Pons (tissue), 1 donor: ENCODE measurements at regions not wholly inside any gene's neighbourhood (a gene's known extent, or its start where the extent isn't known, plus 50 kb on each side); places are given as distances from the start of the nearest gene placed in this dataset.

Experiments
- DNase-seq: peaks from one replicate; pipeline ENCODE4 v3.0.0-alpha.2; 2016; ENCODE audit warnings: low spot score

GRCh38 chr18:22673182-22673862 is 255.6 kb upstream of the CTAGE1 start:
- no peak for DNase-seq

DNA sequence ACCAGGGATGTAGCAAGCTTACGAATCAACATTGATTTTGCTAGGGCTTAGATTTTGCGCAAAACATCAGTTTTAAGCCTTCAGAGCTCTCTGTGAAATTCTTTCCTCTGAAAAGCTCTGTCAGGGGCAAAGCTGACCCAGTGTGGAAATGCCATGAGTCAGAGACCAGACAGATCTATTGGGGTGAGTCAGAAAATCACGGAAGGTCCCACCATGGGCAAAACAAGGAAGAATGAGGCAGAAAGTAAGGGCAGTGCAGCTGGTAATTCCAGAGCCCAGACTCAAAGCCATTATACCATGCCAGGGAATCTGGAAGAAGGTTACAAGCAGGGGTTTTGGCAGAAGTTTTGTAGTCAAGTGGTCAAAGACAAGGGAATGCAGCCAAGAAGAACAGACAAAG is 256.6 kb upstream of the CTAGE1 start:
- no peak for DNase-seq

DNA sequence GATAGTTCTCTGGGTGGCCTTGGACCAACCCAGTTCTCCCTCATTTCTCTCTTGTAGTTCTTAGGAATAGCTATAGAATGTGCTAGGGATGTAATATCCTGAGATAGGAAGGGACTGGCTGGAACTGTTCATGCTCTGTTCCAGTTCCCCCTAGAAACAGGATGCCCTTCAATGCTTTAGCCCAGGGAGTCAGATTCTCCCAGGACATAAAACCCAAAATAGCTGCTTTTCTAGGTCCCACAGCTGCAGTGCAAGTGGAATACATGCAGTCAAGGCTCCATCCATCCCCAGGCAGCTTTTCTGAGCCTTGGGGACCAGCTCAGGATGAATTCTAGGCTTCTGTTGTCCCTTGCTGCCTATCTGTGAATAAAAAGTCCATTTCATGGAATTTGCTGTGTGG is 257.3 kb upstream of the CTAGE1 start:
- no peak for DNase-seq

DNA sequence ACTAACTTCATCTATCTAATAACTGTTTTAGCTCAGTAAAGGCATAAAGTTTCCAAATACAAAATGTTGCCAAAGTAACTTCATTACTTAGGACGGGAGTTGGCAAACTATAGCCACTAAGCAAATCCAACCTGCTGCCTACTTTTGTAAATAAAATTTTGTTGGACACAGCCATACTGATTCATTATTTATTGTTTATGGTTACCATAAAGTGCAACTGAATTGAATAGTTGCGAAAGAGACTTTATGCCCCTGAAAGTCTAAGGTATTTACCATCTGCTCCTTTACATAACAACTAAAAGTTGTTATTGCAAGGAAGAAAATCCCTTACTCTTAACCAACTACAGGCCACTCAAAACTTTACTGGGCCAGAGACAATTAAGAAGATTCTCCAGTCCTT is 256.7 kb upstream of the RBBP8 start:
- DNase-seq, result no peak

- no peak for DNase-seq
Measured at GRCh38 chr18:22678486-22678885, 254.6 kb upstream of the RBBP8 start.

- DNase-seq, result no peak
Measured at GRCh38 chr18:22680944-22681343, 252.2 kb upstream of the RBBP8 start.

DNA sequence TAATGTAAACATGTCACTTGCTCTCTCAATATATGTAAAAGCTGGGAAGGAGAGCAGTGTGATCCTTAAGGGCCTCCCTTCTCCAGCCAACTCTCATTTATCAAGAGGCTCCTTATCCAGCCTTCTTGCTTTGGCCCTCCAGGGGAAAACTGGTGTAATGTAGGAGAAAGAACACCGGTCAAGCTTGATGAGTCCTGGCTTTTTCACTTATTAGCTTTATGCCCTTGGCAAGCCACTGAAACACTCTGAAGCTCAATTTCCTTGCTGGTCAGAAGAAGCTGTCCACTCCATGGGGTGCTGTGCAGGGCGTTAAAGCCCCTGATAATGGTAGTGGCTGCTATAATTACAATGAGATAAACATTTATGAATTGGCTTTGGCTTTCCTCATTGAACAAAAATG is 251.2 kb upstream of the RBBP8 start:
- no peak for DNase-seq

GRCh38 chr18:22682720-22683119 is 250.4 kb upstream of the RBBP8 start:
- no peak for DNase-seq

- peak; percentile 13 for DNase-seq
Measured at GRCh38 chr18:22683196-22683676, 249.9 kb upstream of the RBBP8 start.

GRCh38 chr18:22683786-22684185 is 249.3 kb upstream of the RBBP8 start:
- no peak for DNase-seq

GRCh38 chr18:22684268-22684667 is 248.9 kb upstream of the RBBP8 start:
- no peak for DNase-seq

DNA sequence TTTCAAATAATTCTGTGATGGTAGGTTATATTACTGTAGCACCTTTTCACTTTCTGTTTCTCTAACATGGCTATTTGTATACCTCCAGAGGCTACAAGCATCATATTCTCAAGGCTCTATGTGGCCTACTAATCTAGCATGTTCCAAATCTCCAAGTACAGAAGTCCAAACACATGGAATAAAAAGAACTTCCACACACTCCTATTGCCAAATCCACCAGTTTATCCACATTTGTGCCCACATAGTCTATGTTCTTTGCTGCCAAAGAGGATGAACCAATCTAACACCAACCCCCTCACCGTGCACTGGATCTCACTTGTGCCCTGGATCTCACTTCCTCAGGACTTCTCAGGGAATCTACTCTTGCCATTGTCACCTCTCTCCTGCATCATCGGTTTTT is 247.3 kb upstream of the RBBP8 start:
- no peak for DNase-seq

- no peak for DNase-seq
Measured at GRCh38 chr18:22687892-22688680, 245.0 kb upstream of the RBBP8 start.

GRCh38 chr18:22688877-22689496 is 244.1 kb upstream of the RBBP8 start:
- no peak for DNase-seq

DNA sequence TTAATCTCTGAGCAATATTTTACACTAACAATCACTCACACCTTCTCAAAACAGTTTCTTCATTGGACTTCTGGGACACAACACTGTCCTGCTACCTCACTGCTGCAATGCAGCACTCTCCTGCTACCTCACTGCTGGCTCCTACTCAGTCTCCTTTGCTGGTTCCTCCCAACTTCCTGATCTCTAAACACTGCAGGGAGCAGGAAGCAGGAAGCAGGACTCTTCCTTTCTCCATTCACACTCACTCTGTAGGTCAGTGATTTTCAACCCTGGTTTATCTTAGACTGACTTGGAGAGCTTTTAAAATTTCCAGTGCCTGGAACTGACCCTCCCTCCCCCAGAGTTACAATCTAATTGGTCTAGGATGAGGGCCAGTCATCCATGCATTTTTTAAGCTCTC is 243.4 kb upstream of the RBBP8 start:
- no peak for DNase-seq

GRCh38 chr18:22690556-22690955 is 242.6 kb upstream of the RBBP8 start:
- DNase-seq, result no peak

- DNase-seq, result no peak
Measured at GRCh38 chr18:22691946-22692710, 241.0 kb upstream of the RBBP8 start.

GRCh38 chr18:22694954-22695353 is 238.2 kb upstream of the RBBP8 start:
- DNase-seq, result no peak

DNA sequence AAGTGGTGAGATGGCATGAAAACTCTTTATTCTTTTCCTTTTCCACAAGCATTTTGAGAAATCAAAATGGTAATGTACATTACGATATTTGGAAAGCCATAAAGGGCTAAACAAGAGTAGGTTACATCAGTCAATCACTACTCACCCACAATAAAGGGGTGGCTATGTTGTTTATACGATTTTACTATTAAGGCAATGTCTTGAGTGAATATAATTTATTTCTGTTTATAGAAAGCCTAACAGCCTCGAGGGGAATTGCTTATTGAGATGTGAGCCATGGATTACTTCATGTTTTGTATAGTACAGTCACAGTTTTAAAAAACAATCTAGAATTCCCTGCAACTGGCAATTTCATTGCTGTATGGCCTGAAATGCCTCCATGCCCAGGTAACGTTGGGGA is 237.5 kb upstream of the RBBP8 start:
- DNase-seq, result no peak

DNA sequence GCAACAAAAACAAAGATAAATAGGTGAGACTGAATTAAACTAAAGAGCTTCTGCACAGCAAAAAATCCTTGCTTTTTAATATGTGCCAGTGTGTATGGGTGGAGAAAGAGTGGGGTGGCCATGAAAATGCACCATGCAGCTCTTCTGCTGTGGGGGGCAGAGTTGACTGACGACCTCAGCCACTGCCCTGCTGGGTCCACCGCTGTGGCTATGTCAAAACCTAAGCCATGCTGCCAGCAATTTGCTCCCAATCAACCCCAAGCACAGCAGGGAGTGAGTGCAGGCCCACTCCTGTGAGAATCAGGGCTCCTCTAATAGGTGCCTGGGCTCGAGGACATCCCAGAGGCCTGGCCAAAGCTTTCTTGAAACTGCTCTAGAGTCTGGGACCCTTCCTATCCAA is 235.6 kb upstream of the RBBP8 start:
- DNase-seq, result no peak

- DNase-seq, result no peak
Measured at GRCh38 chr18:22698711-22699110, 234.4 kb upstream of the RBBP8 start.

GRCh38 chr18:22699629-22700028 is 233.5 kb upstream of the RBBP8 start:
- DNase-seq, result no peak
